Mesenchymal stem cell (in vitro differentiated cells and primary cell): ENCODE measurements at regions not wholly inside any gene's neighbourhood (a gene's known extent, or its start where the extent isn't known, plus 50 kb on each side); places are given as distances from the start of the nearest gene placed in this dataset.
A peak's percentile ranks its signal among the peaks of the same experiment; 100 is the strongest.

Experiments used
- DNase-seq: peaks from one replicate; pipeline ENCODE4 v3.0.0-alpha.2; 2013
- H2AFZ ChIP-seq: one replicate; pipeline ENCODE4 v1.6.1; 2013; ENCODE audit warnings: low read depth, mild to moderate bottlenecking, control low read depth, inconsistent platforms, low read length, moderate library complexity
- H2AK5ac ChIP-seq: 2 replicates; pipeline ENCODE4 v1.6.1; 2013; ENCODE audit warnings: low read length, moderate library complexity, mild to moderate bottlenecking, inconsistent platforms; ENCODE audit not compliant: severe bottlenecking
- H2BK120ac ChIP-seq: one replicate; pipeline ENCODE4 v1.6.1; 2013; ENCODE audit warnings: low read depth, mild to moderate bottlenecking, inconsistent platforms, low read length, moderate library complexity
- H2BK12ac ChIP-seq, 2 experiments: one replicate each; pipeline ENCODE4 v1.6.1; 2013; ENCODE audit warnings: inconsistent platforms in 2 of 2, low read length in 2 of 2, mild to moderate bottlenecking in 2 of 2, moderate library complexity in 2 of 2, control low read depth in 1 of 2
- H2BK15ac ChIP-seq: one replicate; pipeline ENCODE4 v1.6.1; 2013; ENCODE audit warnings: mild to moderate bottlenecking, low read depth, inconsistent platforms; ENCODE audit not compliant: poor library complexity, severe bottlenecking
- H2BK5ac ChIP-seq: 2 replicates; pipeline ENCODE4 v1.6.1; 2013; ENCODE audit warnings: low read depth, mild to moderate bottlenecking, low read length, control low read depth, inconsistent platforms; ENCODE audit not compliant: poor library complexity, severe bottlenecking
- H3K14ac ChIP-seq, 2 experiments: one replicate each; pipeline ENCODE4 v1.6.1; 2013; ENCODE audit warnings: inconsistent platforms in 2 of 2, low read length in 2 of 2, control low read depth in 1 of 2, mild to moderate bottlenecking in 1 of 2, moderate library complexity in 1 of 2
- H3K18ac ChIP-seq, 2 experiments: one replicate each; pipeline ENCODE4 v1.6.1; 2013; ENCODE audit warnings: inconsistent platforms in 2 of 2, low read length in 2 of 2, control low read depth in 1 of 2, low read depth in 1 of 2, mild to moderate bottlenecking in 1 of 2
- H3K23ac ChIP-seq, 2 experiments: one replicate each; pipeline ENCODE4 v1.6.1; 2013; ENCODE audit warnings: inconsistent platforms in 2 of 2, low read length in 2 of 2, mild to moderate bottlenecking in 2 of 2, moderate library complexity in 2 of 2, control low read depth in 1 of 2
- H3K27ac ChIP-seq: 2 replicates; pipeline ENCODE4 v1.5.1; 2013; ENCODE audit warnings: mild to moderate bottlenecking, moderate library complexity, low read length, control low read depth, inconsistent platforms; ENCODE audit not compliant: poor library complexity, severe bottlenecking
- H3K27me3 ChIP-seq, 2 experiments: 2 replicates each; pipeline versions ENCODE4 v1.6.1 to v1.7.0; 2013; ENCODE audit warnings: low read length in 2 of 2, mild to moderate bottlenecking in 2 of 2, moderate library complexity in 2 of 2, control low read depth in 1 of 2, inconsistent platforms in 1 of 2; ENCODE audit not compliant: control insufficient read depth in 1 of 2, insufficient read depth in 1 of 2
- H3K36me3 ChIP-seq, 2 experiments: 2 replicates each; pipeline versions ENCODE4 v1.6.1 to v1.7.0; 2013; ENCODE audit warnings: low read length in 2 of 2, control low read depth in 1 of 2, inconsistent platforms in 1 of 2, low read depth in 1 of 2, mild to moderate bottlenecking in 1 of 2; ENCODE audit not compliant: insufficient read depth in 2 of 2, control insufficient read depth in 1 of 2
- H3K4ac ChIP-seq, 2 experiments: one replicate each; pipeline ENCODE4 v1.6.1; 2013; ENCODE audit warnings: inconsistent platforms in 2 of 2, low read length in 2 of 2, mild to moderate bottlenecking in 2 of 2, moderate library complexity in 2 of 2, control low read depth in 1 of 2, low read depth in 1 of 2
- H3K4me1 ChIP-seq: 2 replicates; pipeline ENCODE4 v1.6.1; 2013; ENCODE audit warnings: low read depth, low read length, control low read depth; ENCODE audit not compliant: control insufficient read depth, insufficient read depth
- H3K4me2 ChIP-seq: 2 replicates; pipeline ENCODE4 v1.6.1; 2013; ENCODE audit warnings: low read length, mild to moderate bottlenecking, inconsistent platforms; ENCODE audit not compliant: poor library complexity, severe bottlenecking
- H3K4me3 ChIP-seq, 2 experiments: 2 replicates each; pipeline versions ENCODE4 v1.5.1 to v1.7.0; 2013; ENCODE audit warnings: low read length in 2 of 2, mild to moderate bottlenecking in 2 of 2, control low read depth in 1 of 2, low read depth in 1 of 2; ENCODE audit not compliant: insufficient read depth in 1 of 2
- H3K79me1 ChIP-seq: replicated peaks from 2 replicates; pipeline ENCODE4 v1.6.1; 2013; ENCODE audit warnings: mild to moderate bottlenecking, control low read depth, low read length, inconsistent platforms; ENCODE audit not compliant: poor library complexity, severe bottlenecking
- H3K9ac ChIP-seq: 2 replicates; pipeline ENCODE4 v1.7.0; 2013; ENCODE audit warnings: mild to moderate bottlenecking, low read length, moderate library complexity
- H3K9me3 ChIP-seq: 2 replicates; pipeline ENCODE4 v1.7.0; 2013; ENCODE audit warnings: mild to moderate bottlenecking, low read length; ENCODE audit not compliant: control insufficient read depth
- H4K8ac ChIP-seq: one replicate; pipeline ENCODE4 v1.6.1; 2013; ENCODE audit warnings: inconsistent platforms, mild to moderate bottlenecking, low read length, moderate library complexity
- H4K91ac ChIP-seq: one replicate; pipeline ENCODE4 v1.6.1; 2013; ENCODE audit warnings: mild to moderate bottlenecking, low read length, inconsistent platforms
- WGBS: methylation state at CpG from one replicate; pipeline ENCODE4 v1.1.7; 2013; ENCODE audit warnings: mixed read lengths; 5-methylcytosine and 5-hydroxymethylcytosine counted together

DNA sequence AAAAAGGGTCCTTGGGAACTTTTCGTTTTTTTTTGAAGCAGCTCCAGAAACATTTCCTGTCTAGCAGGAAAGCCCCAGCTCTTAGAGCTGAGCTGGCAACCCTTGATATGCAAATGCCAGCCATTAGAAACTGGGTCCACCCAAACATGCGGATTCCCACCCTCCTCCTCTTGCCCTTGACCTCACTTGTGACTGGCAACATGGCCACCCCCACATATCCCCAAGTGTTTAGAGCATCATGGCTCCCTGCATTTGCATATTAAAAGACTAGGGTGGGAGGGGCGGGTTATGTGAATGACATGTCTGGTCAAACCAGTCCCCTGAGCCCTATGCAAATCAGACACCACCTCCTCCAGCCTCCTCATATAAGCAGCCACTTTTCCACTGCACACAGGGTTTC, 671.1 kb downstream of the FAT4 start:
- Histone ChIP-seq H2BK5ac (no peak overlapping the region), H2BK12ac (no peak overlapping the region), H3K23ac (no peak overlapping the region), H2BK120ac (no peak overlapping the region), H3K4me2 (no peak overlapping the region), H3K18ac (no peak overlapping the region), H3K27me3 (no peaks in the 10 kb centered on the region), H2BK15ac (no peak overlapping the region), H4K8ac (no peak overlapping the region), H3K4me3 (no peak overlapping the region), H2AFZ (no peak overlapping the region), H2AK5ac (no peak overlapping the region), H3K79me1 (no peaks in the 10 kb centered on the region), H3K27ac (no peak overlapping the region), H3K9me3 (no peaks in the 10 kb centered on the region), H3K4ac (no peak overlapping the region), H3K14ac (no peak overlapping the region), H3K9ac (no peak overlapping the region), H3K36me3 (no peaks in the 10 kb centered on the region), H4K91ac (no peak overlapping the region), H3K4me1 (no peaks in the 10 kb centered on the region)
- WGBS = 79% methylated on average over 3 of the region's 3 CpGs
- DNase-seq = peak; percentile 18

DNA sequence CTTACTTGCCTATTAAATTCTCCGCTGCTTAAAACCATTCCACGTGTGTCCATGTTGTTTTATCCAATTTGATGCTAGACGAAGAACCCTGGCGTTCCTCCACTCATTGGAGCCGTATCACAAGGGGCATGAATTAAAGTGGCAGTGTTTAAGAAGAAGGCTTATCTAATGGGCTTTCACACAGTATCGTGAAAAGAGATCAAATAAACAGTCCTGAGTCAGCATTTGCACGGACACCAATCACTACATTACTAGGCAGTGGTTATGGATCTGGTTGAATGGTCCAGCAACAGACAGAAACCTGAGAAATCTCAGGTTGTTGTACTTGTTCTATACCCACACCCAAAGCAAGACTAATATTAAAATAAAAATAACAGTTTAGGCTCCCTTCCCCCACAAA, 671.6 kb downstream of the FAT4 start:
- WGBS = 95% methylated on average over 7 of the region's 7 CpGs
- H4K8ac ChIP-seq = no peak overlapping the region
- no peaks in the 10 kb centered on the region for H3K27me3 ChIP-seq
- no peaks in the 10 kb centered on the region for H3K79me1 ChIP-seq
- no peak overlapping the region for H3K4me3 ChIP-seq
- no peaks in the 10 kb centered on the region for H3K36me3 ChIP-seq
- H2BK12ac ChIP-seq = no peak overlapping the region
- H2BK15ac ChIP-seq = no peak overlapping the region
- no peak overlapping the region for H3K4me2 ChIP-seq
- H2AK5ac ChIP-seq = no peak overlapping the region
- no peak overlapping the region for H3K4ac ChIP-seq
- H3K4me1 ChIP-seq = no peaks in the 10 kb centered on the region
- no peak for DNase-seq
- H3K14ac ChIP-seq = no peak overlapping the region
- no peak overlapping the region for H4K91ac ChIP-seq
- no peak overlapping the region for H3K23ac ChIP-seq
- H3K9ac ChIP-seq = no peak overlapping the region
- H3K18ac ChIP-seq = no peak overlapping the region
- no peaks in the 10 kb centered on the region for H3K9me3 ChIP-seq
- no peak overlapping the region for H3K27ac ChIP-seq
- no peak overlapping the region for H2AFZ ChIP-seq
- no peak overlapping the region for H2BK120ac ChIP-seq
- no peak overlapping the region for H2BK5ac ChIP-seq

DNA sequence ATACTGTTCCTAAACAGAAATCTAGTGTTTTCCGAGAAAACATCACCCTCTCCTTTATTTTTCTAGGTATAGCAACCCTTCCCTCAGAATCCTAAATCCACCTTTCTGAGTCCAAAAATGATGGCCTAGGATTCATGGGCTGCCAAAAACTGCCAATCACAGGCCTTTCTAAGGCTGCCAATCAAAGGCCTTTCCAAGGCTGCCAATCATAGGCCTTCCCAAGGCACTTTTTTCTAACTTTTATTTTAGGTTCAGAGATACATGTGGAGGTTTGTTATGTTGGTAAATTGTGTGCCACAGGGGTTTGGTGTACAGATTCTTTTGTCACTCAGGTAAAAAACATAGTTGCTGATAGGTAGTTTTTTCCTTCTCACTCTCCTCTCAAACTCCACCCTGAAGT, 673.7 kb downstream of the FAT4 start:
- no peak overlapping the region for H3K27ac ChIP-seq
- H3K4ac ChIP-seq = no peak overlapping the region
- H2AFZ ChIP-seq = no peak overlapping the region
- H3K4me3 ChIP-seq = no peak overlapping the region
- no peak overlapping the region for H3K23ac ChIP-seq
- no peak overlapping the region for H3K4me2 ChIP-seq
- WGBS = 98% methylated on average over 1 of the region's 1 CpG
- H2AK5ac ChIP-seq = no peak overlapping the region
- no peak overlapping the region for H4K91ac ChIP-seq
- H3K79me1 ChIP-seq = no peaks in the 10 kb centered on the region
- H3K36me3 ChIP-seq = no peaks in the 10 kb centered on the region
- no peak overlapping the region for H2BK12ac ChIP-seq
- H3K14ac ChIP-seq = no peak overlapping the region
- no peak overlapping the region for H2BK120ac ChIP-seq
- H3K27me3 ChIP-seq = no peaks in the 10 kb centered on the region
- H3K9ac ChIP-seq = no peak overlapping the region
- peak overlapping the region; percentile 31 for H2BK5ac ChIP-seq
- DNase-seq = no peak
- no peak overlapping the region for H4K8ac ChIP-seq
- H3K18ac ChIP-seq = no peak overlapping the region
- H3K4me1 ChIP-seq = no peaks in the 10 kb centered on the region
- H3K9me3 ChIP-seq = no peaks in the 10 kb centered on the region
- no peak overlapping the region for H2BK15ac ChIP-seq

DNA sequence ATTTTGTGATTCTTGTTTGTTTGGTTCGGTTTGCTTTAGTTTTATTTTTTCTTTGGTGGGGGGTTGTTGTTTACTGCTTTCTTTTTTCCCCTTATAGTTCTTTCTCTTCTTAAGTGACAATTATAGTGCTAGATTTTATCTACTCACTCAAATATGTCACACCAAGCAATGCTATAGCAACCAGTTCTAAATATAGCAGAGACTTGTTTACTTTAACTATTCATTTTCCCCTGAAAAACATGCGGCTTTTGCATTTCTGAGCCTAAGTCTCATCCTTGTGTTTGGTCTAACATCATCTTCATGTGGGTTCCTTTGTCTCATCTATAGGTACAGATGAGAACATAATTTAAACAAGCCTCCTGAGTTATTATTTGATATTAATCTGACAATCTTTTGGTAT, 676.6 kb downstream of the FAT4 start:
- Histone ChIP-seq H2BK120ac (no peak overlapping the region), H3K4me2 (no peak overlapping the region), H3K4ac (no peak overlapping the region), H3K4me3 (no peak overlapping the region), H2AFZ (no peak overlapping the region), H3K4me1 (no peaks in the 10 kb centered on the region), H3K9ac (no peak overlapping the region), H3K14ac (no peak overlapping the region), H2BK12ac (no peak overlapping the region), H3K18ac (no peak overlapping the region), H2AK5ac (no peak overlapping the region), H4K8ac (no peak overlapping the region), H3K36me3 (no peaks in the 10 kb centered on the region), H2BK5ac (no peak overlapping the region), H3K23ac (no peak overlapping the region), H3K27me3 (no peaks in the 10 kb centered on the region), H3K27ac (no peak overlapping the region), H4K91ac (no peak overlapping the region), H2BK15ac (no peak overlapping the region), H3K9me3 (no peaks in the 10 kb centered on the region), H3K79me1 (no peaks in the 10 kb centered on the region)
- peak; percentile 68 for DNase-seq
- 17% methylated on average over 1 of the region's 2 CpGs for WGBS
